GM21528 (cell line): ENCODE measurements at regions not wholly inside any gene's neighbourhood (a gene's known extent, or its start where the extent isn't known, plus 50 kb on each side); places are given as distances from the start of the nearest gene placed in this dataset.

Source experiments
- ATAC-seq: cut with Tn5 transposase; IDR thresholded peaks from one replicate; pipeline ENCODE4 v1.9.1; 2021; ENCODE audit warnings: mild to moderate bottlenecking, moderate library complexity; ENCODE audit not compliant: unreplicated experiment, low FRiP score

DNA sequence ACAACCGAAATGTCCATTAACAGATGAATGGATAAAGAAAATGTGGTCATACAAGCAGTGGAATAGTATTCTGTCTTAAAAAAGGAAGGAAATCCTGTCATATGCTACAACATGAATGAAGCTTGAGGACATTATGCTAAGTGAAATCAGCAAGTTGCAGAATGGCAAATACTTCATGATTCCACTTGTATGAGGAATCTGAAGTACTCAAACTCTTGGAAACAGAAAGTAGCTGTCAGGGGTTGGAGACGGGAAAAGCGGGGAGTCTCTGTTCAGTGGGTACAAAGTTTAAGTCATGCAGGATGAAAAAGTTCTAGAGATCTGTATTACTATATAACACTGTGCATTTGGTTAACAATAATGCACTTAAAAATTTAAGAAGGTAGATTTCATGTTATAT is 209.0 kb upstream of the SIX2 start:
- no peak for ATAC-seq

DNA sequence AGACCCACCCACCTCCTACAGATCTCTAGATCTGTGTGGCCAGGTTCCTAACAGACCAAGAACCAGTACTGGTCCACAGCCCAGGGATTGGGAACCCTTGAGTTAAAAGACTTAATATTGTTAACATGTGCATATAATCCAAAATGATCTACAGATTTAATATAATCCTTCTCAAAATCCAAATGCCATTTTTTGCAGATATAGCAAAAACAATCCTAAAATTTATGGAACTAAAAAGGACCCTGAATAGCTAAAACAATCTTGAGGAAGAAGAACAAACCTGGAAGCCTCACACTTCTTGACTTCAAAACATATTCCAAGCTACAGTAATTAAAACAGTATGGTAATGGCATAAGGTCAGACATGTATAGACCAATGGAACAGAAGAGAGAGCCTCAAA is 206.9 kb upstream of the SIX2 start:
- no peak for ATAC-seq

DNA sequence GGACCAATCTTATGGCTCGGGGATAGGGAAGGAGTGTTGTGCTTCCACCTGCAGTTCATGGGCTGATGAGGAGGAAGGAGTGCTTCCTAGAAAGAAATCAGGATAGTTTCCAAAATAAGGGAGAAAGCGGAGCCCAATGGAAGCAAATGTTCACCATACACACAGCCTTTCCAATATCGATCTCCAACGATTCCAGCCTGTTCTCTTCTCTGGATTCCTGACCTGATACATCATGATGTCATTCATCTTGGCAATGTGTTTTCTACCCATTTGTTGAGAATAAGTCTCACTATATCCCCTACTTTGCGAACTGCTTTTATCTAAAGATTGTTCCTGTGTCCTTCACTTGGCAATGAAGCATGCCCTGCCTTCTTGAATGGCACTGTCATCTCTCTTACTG is 205.3 kb upstream of the SIX2 start:
- ATAC-seq: no peak

DNA sequence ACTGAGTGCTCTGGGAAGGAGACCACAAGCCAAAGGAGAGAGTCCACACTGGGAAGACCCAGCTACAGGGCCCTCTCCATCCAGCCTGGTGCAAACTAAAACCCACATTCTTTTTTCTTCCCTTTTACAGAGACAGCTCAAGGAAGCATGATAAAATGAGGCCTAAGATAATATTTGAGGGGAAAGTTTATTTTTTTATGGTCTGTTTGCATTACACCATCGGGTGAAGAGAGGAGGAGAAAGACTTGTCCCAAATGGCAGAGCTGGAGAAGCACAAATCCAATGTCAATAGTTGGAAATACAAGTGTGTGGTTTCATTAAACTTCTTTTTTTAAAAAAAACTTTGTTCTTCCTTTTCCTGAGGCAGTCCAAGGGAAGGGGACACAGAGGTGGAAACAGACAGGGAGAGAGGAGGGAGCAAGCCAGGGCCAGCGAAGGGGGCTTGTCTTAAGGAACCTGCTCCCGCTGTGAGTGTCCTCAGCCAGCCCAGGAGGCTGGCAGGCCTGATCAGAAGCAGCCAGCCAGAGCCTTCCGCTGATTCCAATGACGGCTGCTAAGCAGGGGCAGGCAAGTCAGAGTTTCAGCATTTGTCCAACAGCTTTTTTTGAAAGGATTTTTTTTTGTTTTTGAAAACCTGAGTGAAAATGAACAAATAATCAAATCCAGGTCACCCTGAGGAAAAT is 203.8 kb upstream of the SIX2 start:
- no peak for ATAC-seq

DNA sequence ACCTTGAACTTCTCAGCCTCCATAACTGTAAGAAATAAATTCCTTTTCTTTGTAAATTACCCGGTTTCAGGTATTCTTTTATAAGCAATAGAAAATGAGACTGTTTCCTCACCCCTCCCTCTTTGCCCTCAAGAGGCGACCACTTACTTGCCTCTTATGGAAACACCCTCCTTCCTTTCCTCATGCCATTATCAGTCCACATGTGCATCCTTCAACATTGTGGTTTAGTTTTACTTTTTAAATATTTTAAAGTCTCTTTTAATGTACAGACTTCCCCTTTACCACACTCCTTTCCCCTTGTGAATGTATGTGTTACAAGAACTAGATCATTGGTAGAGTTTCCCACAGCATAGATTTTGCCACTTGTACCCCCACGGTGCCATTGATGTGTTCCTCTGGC is 202.4 kb upstream of the SIX2 start:
- no peak for ATAC-seq

DNA sequence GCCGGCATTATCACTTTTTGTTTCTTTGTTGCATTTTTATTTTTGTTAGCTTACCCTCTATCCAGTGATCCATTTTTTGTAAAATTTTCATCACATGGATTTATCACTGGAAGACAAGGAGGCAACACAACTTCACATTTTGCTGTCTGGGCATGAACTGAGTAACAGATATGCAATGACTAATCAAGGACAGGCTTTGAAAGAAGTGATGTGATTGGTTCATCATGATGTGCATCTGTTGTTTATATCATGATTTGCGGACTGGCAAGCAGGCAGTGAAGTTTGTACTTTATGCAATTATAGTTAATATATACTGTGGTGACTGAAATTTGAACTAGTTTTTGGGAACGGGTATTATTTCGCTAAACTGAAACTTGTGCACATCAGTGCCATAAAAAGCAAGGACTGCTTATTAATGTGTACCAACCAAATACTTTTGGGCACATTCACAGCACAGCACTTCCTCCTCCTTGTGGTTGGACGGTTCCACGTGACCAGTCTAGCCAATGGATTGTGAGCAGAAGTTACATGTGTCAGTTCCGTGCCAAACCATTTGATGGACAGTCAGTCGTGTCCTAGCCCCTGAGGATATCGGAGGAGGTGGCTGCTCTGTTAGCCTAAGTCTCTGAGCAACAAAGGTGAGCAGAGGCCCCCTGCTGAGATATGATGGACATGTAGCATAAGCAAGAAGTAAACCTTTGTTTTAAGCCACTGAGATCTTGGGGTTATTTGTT is 201.4 kb upstream of the SIX2 start:
- no peak for ATAC-seq

DNA sequence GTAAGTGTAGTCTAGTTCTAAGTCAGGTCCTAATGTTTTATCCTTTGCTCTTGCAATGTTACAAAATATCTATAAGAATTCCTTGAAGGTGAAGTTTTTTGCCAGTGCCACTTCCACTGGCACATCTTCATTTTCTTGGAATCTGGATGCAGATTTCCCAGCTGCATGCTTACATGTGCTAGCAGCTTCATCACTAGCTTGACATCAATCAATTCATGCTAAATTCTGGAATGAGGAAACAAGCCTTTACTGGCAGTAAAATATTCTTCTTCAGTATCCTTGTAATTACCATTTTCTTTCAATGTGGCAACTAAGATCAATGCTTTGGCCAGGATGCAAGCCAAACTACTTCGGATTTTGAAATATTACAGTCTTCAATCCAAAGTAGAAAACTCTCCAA is 200.6 kb upstream of the SIX2 start:
- ATAC-seq: no peak

DNA sequence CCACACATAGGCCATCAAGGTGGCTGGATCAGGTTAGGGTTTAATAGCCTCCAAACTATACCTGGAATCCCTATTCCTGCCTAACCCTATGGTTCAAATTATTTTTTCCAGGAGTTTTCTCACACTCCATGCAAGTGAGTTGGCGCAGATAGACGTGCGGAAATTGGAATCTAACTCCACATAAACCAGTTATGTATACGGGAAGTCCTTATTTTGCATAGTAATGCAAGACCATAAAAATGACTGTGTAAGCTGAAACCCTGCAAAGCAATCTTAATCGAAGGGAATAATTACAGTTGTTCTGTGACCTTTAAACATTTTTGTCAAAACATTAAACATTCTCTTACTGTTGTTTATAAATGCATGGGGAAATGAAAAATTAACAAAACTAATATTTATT is 200.1 kb upstream of the SIX2 start:
- ATAC-seq: no peak

DNA sequence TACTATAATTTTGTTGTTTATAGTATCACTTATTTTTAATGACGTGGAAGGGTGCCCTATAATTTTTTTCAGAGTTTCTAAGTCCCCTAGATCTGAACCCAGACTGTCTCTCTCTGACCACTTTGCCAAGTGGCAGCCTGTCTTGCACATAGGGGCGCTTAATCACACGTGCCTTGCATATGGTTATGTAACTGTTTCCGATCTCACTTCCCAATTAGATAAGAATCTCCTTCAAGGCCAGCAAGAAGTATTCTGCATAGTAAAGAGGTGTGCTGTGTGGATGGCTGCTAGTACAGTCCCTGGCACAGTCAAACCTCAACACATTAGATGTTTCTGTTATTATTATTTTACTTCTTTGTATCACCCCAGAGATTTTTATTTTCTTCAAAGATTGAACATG is 197.8 kb upstream of the SIX2 start:
- no peak for ATAC-seq

DNA sequence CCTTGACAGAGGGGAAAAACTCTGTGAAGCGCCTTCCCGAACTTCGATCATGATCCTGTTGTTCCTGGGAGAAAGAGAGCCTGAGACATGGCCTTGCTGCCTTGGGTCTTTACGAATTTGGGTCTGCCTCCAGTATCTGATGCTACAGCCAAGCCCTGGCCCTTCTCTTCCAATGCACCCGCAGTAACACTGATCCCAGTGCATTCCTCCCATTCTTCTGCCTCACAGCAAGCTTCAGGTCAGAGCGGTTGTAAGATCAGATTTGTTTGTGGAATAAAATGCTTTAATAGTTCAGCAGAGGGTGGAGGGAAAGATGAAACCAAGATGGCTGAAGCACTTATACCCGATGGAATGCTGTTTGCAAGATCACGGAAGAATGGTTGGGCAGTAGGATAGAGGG is 196.7 kb upstream of the SIX2 start:
- ATAC-seq: no peak

DNA sequence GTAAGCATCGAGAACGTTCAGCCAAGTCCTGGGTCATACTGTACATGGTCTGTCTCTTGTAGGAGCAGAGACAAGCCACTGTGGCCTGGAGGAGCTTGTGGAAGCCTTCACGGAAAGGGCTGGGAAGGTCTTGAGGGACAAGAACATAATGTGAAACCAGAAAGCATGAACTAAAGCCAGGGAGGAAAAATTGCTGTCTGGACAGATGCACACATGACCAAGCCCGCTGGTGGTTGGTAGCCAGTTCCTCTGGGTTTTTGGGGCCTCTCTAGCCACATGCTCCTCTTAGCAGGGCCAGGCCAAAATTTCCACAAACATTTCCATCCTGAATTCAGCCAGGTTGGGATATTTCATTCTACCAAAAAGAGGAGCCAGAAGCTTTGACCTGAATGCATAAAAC is 196.2 kb upstream of the SIX2 start:
- no peak for ATAC-seq

DNA sequence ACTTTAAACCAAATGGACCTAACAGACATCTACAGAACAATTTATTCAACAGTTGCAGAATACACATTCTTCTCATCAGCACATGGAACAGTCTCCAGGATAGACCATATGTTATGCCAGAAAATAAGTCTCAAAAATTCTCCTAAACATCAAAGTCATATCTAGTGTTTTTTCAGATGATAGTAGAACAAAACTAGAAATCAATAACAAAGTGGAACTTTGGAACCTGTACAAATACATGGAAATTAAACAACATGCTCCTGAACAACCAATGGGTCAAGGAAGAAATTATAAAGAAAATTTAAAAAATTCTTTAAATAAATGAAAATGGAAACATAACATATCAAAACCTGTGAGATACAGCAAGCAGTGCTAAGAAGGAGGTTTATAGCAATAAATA is 194.1 kb upstream of the SIX2 start:
- no peak for ATAC-seq

DNA sequence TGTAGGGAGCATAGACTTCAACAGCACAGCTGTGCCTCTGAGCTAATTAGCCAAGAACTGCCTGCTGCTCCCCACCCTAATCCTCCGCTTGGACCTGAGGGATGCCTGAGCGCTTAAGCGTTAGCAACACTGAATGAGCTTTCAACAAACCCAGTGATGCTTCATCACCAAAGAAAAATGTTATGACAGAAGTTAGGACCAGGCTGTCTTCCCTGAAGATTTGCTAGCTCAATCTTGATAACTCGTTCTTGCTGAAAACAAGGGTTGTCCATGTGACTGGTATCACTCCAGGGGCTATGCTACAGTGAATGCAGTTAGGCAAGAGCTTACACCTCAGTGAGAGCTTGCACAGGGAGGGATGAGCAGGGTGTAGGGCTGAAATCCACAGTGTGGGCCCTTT is 190.7 kb upstream of the SIX2 start:
- no peak for ATAC-seq

DNA sequence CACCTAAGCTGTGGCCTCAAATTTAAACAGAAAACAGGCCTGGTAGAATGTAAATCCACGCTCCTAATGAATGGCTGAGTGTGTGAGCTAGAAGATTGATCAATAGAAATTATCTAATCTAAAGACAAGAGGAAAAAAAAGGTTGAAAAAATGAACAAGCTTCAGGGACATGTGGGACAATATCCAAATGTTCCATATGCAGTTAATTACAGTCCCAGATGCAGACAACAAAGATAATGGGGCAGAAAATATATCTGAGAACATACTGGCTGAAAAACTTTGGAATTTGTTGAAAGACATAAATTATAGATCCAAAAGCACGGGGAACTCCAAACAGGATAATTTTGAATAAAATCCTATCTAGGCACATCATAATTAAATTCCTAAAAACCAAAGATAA is 186.7 kb upstream of the SIX2 start:
- ATAC-seq: no peak

DNA sequence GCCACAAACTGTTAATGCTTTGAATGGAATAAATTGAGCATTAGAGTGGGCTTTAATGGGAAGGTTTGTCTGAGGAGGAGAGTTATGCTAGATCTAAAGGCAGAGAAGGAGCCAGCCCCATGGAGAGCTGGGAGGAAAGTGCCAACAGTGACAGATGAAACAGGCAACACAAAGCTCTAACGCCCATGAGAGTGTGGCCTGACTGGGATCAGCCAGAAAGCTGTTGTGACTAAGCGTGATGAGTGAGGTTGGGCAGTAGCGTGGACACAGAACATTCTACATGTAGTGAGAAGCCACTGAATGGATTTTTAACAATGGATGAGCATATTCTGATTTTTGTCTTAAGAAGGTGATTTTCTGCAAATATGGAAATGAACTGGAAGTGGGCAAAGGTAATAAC is 185.3 kb upstream of the SIX2 start:
- ATAC-seq: no peak

DNA sequence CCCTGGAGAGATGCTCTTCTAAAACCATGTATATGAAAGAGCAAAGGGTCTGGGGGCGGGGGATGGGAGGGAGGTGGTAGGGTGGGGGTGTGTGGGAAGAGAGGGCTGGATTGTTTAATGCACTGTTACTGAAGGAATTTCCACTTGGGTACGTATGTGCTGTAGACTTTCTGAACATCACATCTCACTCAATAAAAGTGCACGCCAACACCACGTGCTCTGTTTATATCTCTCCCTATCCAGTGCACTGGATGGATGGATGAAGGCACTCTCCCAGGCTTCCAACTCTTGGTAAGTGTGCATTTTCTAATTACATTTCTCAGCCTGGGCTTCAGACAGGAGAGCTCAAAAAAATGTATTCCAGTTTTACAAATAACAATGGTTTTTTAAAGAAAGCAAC is 184.3 kb upstream of the SIX2 start:
- ATAC-seq: no peak

DNA sequence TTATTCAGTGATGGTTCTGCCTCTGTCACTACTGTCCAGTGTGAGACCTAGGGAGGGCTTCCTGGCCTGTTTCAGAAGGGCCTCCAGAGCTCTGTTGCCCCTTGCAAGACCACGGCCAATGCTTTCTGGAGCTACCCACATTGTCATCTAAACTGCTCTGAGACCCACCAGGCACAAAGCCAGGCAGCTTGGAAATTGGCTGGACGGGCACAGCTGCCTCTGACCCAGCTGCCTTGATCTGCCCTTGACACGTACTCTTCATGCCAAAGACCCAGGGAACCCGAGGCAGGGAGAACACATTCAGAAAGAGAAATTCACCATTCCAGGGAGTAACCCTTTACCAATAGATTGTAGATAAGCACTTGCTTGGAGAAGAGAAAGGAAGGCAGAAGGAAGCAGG is 183.7 kb upstream of the SIX2 start:
- ATAC-seq: no peak

DNA sequence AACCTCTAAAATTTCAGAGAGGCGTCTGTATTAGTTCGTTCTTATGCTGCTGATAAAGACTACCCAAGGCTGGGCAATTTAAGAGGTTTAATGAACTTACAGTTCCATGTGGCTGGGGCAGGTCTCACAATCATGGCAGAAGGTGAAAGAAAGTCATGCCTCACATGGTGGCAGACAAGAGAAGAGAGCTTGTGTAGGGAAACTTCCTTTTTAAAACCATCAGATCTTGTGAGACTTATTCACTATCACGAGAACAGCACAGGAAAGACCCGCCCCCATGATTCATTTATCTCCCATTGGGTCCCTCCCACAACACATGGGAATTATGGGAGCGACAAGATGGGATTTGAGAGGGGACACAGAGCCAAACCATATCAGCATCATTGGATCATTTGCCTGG is 183.2 kb upstream of the SIX2 start:
- no peak for ATAC-seq

DNA sequence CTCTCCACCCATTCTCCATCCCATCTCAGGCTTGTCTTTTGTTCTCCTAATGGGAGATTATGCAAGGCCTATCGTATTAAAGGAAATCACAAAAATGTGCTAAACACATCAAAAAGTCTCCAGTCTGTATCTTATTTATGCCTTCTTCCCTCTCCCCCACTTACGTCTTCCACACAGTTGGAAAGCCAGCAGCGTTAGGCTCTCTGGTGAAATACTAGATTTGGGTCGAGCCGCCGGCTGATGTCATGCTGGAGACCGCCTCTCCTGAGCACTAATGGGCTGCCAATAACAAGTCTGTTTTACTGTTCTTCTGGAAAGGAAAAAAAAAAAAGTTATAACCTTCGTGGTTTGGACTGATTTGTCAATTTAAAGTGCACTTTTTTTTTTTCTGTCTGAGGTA is 182.7 kb upstream of the SIX2 start:
- no peak for ATAC-seq

DNA sequence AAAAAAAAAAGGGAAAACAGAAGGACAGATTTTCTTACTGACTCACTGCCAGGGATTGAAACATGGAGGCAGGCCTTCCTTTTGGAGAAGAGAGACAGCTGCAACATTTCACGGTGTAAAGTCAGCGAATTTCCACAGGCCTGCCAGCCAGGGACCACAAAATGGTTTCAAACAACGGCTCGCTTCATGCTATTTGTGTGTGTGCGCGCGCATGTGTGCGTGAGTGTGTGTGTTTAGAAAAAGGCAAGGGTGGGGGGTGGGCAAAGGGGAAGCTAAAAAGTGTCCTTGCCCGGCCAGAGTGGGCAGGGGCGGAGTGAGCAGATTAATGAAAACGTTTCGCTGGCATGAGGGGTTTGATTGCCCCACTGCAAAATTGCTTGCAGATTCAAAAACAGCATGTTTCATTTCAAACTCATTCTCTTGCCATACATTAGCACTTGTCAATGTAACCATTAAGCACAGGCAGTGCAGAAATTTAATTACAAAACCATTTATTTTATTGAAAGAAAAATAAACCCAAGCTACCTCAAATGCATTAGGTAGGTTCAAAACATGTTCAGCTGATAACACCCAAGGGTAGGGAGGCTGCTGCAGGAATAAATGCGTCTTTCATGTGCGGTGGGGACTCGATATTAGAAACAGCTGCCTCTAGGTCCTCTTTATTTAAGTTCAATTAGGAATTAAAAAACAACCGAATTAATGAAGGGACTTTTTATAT is 182.1 kb upstream of the SIX2 start:
- ATAC-seq: no peak

DNA sequence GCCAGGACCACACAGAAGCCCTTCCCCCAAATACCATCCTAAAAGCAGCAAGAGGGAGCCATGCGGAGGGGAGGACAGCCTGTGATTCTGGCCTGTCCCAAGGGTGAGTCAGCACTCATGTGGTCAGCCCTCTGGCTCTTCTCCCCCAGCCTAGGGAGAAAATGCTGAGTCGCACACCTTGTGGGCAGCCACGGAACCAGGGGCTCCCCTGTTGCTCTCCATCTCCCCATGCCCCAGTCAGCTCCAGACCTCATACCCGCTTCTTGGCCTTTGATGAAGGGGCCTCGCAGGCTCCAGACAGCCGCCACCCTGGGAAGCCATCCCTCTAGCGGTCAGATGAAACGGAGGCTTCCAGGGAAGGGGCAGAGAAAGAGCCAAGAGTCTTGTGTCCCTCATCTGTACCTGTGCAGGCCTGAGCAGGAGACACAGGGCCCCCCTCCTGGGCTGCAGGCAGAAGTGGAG is 181.3 kb upstream of the SIX2 start:
- ATAC-seq: no peak

DNA sequence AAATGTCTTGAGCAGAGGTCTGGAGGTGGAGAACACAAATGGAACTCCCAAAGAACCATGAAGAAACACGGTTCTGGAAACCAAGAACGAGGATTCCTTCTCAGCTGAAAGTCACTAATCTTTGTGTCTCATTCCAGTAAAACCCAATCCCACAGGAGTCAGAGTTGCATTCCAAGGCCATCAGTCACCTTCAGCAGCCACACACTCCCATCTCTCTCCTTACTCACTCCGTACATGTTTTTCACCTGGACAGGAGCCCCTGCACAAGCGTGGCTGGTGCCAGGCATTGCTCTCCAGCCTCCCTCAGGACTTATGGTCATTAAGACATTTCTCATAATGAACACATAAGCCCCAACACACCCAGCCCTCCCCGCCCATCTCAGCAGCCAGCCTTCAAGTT is 175.4 kb upstream of the SIX2 start:
- ATAC-seq: no peak
